Ovary (tissue), 3 donors: ENCODE measurements at regions not wholly inside any gene's neighbourhood (a gene's known extent, or its start where the extent isn't known, plus 50 kb on each side); places are given as distances from the start of the nearest gene placed in this dataset.
"Not testable (repeated sequence)": the region's sequence is repeated elsewhere in the genome, so short reads cannot be mapped to it uniquely, and the experiment has no call there.

Experiments used
- CTCF ChIP-seq, 3 donors: fragments of 450-650 bp in 2 of 3; fragments of 200-600 bp in 1 of 3; IDR thresholded peaks; one replicate each; pipeline versions ENCODE4 v1.5.1 to v1.8.0; 2016 to 2022; ENCODE audit warnings: antibody characterized with exemption in 3 of 3, mild to moderate bottlenecking in 1 of 3
- EP300 ChIP-seq: sonication (generic); formaldehyde crosslinking; IDR thresholded peaks from one replicate; pipeline ENCODE4 v1.6.1; 2017; ENCODE audit warnings: antibody characterized with exemption
- POLR2A ChIP-seq: fragments of 450-650 bp; IDR thresholded peaks from one replicate; pipeline ENCODE4 v1.6.1; 2017; ENCODE audit warnings: antibody characterized with exemption, mild to moderate bottlenecking, moderate library complexity
- donor health status: DM: no; HTN: no; CAD: no.

- TF ChIP-seq POLR2A; CTCF (IDR thresholded peaks at IDR 0.05); EP300: not testable (repeated sequence)
Measured at GRCh38 chr3:162708394-162708793, 1211.8 kb downstream of the OTOL1 start.
